Peyer's patch (tissue), 4 donors: ENCODE measurements at regions not wholly inside any gene's neighbourhood (a gene's known extent, or its start where the extent isn't known, plus 50 kb on each side); places are given as distances from the start of the nearest gene placed in this dataset.
A peak's percentile ranks its signal among the peaks of the same experiment; 100 is the strongest.

Source experiments
- DNase-seq, 3 donors: peaks; one replicate each; pipeline ENCODE4 v3.0.0-alpha.2; 2017 to 2019
- H3K27ac ChIP-seq, 4 donors: fragments of 200-600 bp; sonication (generic); one replicate each; pipeline ENCODE4 v1.5.1; 2016 to 2019
- H3K27me3 ChIP-seq, 2 donors: fragments of 200-600 bp; sonication (generic); one replicate each; pipeline ENCODE4 v1.5.1; 2019
- H3K36me3 ChIP-seq, 3 donors: fragments of 200-600 bp; sonication (generic); one replicate each; pipeline ENCODE4 v1.5.1; 2016 to 2019
- H3K4me1 ChIP-seq, 4 donors: fragments of 200-600 bp; sonication (generic); one replicate each; pipeline ENCODE4 v1.5.1; 2016 to 2019
- H3K4me3 ChIP-seq, 4 donors: fragments of 200-600 bp; sonication (generic); 1 replicate in 3 of 4; 2 replicates in 1 of 4; pipeline ENCODE4 v1.5.1; 2016 to 2019; ENCODE audit warnings: mild to moderate bottlenecking in 1 of 4
- H3K9me3 ChIP-seq, 4 donors: fragments of 200-600 bp; sonication (generic); one replicate each; pipeline ENCODE4 v1.5.1; 2016 to 2019; ENCODE audit warnings: mild to moderate bottlenecking in 1 of 4
- POLR2A ChIP-seq, 2 donors: fragments of 450-650 bp; IDR thresholded peaks; one replicate each; pipeline ENCODE4 v1.5.1; 2017; ENCODE audit warnings: antibody characterized with exemption in 2 of 2, mild to moderate bottlenecking in 2 of 2, moderate library complexity in 2 of 2
- TF ChIP-seq, protein P1 (sequence below), 6 experiments: fragments of 450-650 bp in 4 of 6; fragments of 200-600 bp in 2 of 6; sonication (generic) in 1 of 6; IDR thresholded peaks; one replicate each; pipeline ENCODE4 v1.5.1; 2017 to 2019; ENCODE audit warnings: antibody characterized with exemption in 6 of 6, mild to moderate bottlenecking in 3 of 6, moderate library complexity in 1 of 6

DNA sequence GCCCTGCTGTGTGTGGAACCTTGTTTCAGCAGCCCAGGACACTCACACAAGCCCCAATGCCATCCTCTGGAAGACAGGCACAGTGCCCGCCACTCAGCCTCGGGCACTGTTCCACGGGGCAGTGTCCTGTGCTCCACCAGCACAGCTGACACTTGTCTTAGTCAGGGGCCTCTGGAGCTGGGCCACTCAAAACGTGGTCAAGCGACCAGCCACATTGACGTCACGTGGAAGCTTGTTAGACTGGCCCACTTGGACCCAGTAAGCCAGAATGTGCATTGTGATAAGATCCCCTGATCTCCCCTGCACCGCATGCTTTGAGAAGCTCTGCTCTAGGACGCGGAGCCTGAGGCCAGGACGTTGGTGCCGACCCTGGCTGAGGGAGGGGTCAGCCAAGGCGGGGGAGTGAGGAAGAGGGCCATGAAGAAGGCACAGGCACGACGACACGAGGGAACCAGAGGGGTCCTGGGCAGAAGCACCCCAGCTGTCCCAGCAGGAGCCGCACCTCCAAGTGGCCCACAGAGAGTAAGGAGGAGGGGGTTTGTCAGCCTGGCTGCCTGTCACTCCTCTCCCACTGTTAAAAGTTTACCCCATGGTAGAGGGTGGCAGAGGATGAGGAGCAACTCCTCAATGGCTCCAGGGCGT, 64.6 kb downstream of the LINC01488 start:
- TF ChIP-seq, protein P1, sequence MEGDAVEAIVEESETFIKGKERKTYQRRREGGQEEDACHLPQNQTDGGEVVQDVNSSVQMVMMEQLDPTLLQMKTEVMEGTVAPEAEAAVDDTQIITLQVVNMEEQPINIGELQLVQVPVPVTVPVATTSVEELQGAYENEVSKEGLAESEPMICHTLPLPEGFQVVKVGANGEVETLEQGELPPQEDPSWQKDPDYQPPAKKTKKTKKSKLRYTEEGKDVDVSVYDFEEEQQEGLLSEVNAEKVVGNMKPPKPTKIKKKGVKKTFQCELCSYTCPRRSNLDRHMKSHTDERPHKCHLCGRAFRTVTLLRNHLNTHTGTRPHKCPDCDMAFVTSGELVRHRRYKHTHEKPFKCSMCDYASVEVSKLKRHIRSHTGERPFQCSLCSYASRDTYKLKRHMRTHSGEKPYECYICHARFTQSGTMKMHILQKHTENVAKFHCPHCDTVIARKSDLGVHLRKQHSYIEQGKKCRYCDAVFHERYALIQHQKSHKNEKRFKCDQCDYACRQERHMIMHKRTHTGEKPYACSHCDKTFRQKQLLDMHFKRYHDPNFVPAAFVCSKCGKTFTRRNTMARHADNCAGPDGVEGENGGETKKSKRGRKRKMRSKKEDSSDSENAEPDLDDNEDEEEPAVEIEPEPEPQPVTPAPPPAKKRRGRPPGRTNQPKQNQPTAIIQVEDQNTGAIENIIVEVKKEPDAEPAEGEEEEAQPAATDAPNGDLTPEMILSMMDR (IDR thresholded peaks at IDR 0.05), result no peak
- TF ChIP-seq POLR2A (IDR thresholded peaks at IDR 0.05), result no peak
- no peaks in the 10 kb centered on the region for H3K27me3 ChIP-seq
- no peak for DNase-seq
- peaks cover 0 to 6% (median 0%) of the 10 kb centered on the region in 4 donors for H3K9me3 ChIP-seq
- H3K27ac ChIP-seq, result no peak overlapping the region
- no peaks in the 10 kb centered on the region for H3K4me1 ChIP-seq
- H3K36me3 ChIP-seq, result no peaks in the 10 kb centered on the region
- no peak overlapping the region for H3K4me3 ChIP-seq

DNA sequence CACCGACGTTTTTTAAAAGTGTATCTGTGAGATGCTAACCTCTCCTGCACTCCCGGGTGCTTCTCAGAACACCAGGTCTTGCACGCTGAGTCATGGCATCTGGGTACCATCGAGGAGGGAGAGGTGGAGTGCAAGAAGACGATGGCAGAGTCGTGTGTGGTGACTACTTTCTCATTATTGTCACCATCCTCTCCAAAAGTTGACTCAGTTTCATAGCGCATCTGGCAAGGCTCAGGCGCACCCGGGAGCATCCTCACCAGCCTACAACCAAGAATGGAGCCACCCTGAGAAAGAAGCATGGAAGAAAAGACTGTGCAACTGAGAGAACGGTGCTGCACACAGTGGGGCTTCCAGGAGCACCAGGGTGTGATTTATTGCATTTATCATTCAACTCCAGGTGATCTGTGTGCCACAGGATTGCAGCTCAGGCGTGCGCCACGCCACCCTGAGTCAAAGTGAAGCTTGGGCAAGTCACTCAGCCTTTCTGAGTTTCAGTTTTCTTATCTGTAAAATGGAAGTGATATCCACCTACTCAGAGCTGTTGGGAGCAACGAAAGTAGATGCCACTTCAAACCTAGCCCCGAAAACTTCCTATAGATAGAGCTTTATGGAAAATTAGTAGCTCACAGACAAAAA, 65.4 kb downstream of the LINC01488 start:
- TF ChIP-seq, protein P1 (IDR thresholded peaks at IDR 0.05), result no peak
- no peak for TF ChIP-seq POLR2A (IDR thresholded peaks at IDR 0.05)
- peaks cover 0 to 6% (median 2%) of the 10 kb centered on the region in 4 donors for H3K9me3 ChIP-seq
- DNase-seq, result peak in 1 of 3 donors; percentile 4
- no peaks in the 10 kb centered on the region for H3K27me3 ChIP-seq
- no peak overlapping the region for H3K4me3 ChIP-seq
- no peaks in the 10 kb centered on the region for H3K36me3 ChIP-seq
- no peak overlapping the region for H3K27ac ChIP-seq
- H3K4me1 ChIP-seq, result no peaks in the 10 kb centered on the region

DNA sequence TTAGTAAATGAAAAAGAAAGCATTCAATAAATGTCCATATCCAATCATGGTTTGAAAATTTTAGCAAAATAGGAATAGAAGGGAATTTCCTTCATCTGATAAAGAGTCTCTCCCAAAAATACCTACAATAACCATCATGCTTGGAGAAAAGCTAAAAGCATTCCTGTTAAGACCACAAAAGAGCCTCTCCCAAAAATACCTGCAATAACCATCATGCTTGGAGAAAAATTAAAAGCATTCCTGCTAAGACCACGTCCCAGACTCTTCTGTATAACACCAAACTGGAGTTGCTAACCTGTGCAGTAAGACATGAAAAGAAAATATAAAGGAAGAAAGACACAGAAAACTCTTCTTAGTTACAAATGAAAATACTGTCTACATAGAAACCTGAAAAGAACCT, 69.4 kb downstream of the LINC01488 start:
- no peaks in the 10 kb centered on the region for H3K36me3 ChIP-seq
- no peaks in the 10 kb centered on the region for H3K27me3 ChIP-seq
- no peak overlapping the region for H3K4me3 ChIP-seq
- no peak for DNase-seq
- TF ChIP-seq, protein P1 (IDR thresholded peaks at IDR 0.05), result no peak
- TF ChIP-seq POLR2A (IDR thresholded peaks at IDR 0.05), result no peak
- peaks cover 0 to 6% (median 2%) of the 10 kb centered on the region in 4 donors for H3K9me3 ChIP-seq
- no peak overlapping the region for H3K27ac ChIP-seq
- H3K4me1 ChIP-seq, result no peaks in the 10 kb centered on the region

DNA sequence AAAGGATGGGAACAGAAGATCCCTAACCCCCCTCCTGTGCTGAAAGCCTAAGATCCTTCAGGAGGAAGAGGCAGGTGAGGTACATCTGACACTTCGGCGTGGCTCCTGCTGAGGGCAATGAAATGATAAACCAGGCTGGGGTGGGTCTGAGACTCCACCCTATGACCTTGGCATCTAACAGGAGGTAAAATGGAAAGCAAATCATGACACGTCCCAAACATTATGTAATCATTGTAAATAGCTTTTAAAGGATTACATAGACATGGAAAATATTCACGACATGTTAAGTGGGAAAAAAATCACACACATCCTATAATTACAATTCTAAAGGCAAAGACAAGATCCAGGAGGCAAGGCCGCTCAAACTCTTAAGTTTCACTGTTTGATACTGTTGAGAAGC, 70.5 kb downstream of the LINC01488 start:
- DNase-seq, result no peak
- TF ChIP-seq POLR2A (IDR thresholded peaks at IDR 0.05), result no peak
- TF ChIP-seq, protein P1 (IDR thresholded peaks at IDR 0.05), result no peak

DNA sequence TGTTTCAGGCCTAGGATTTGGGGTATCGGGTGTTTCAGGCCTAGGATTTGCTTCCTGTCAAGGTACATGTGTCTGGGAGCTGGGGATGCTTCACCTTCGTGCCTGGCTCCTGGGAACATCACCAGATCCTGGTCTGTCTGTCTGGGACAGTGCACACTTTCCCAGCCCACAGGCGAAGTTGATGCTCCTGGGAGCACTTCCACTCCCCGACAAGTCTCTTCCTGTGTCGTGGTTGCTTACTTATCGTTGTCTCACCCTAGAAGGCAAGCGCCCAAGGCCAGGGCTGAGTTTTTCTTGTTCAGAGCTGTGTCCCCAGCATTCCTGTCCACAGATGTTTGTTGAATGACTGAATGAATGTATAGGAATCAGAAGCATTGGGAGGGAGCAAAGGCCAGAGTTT, 71.5 kb downstream of the LINC01488 start:
- Histone ChIP-seq H3K9me3 (peaks cover 0 to 6% (median 2%) of the 10 kb centered on the region in 4 donors), H3K4me3 (no peak overlapping the region), H3K36me3 (no peaks in the 10 kb centered on the region), H3K4me1 (no peaks in the 10 kb centered on the region), H3K27ac (no peak overlapping the region), H3K27me3 (no peaks in the 10 kb centered on the region)
- no peak for TF ChIP-seq POLR2A (IDR thresholded peaks at IDR 0.05)
- TF ChIP-seq, protein P1 (IDR thresholded peaks at IDR 0.05), result no peak
- DNase-seq, result peak in 1 of 3 donors; percentile 15

More for the DNA sequence above, 70.5 kb downstream of the LINC01488 start:
- no peaks in the 10 kb centered on the region for H3K27me3 ChIP-seq
- H3K27ac ChIP-seq, result no peak overlapping the region
- H3K9me3 ChIP-seq, result peaks cover 0 to 6% (median 2%) of the 10 kb centered on the region in 4 donors
- H3K36me3 ChIP-seq, result no peaks in the 10 kb centered on the region
- no peaks in the 10 kb centered on the region for H3K4me1 ChIP-seq
- no peak overlapping the region for H3K4me3 ChIP-seq
